ENCODE measurements at regions not wholly inside any gene's neighbourhood (a gene's known extent, or its start where the extent isn't known, plus 50 kb on each side); places are given as distances from the start of the nearest gene placed in this dataset.
A peak's percentile ranks its signal among the peaks of the same experiment; 100 is the strongest.
"Not testable (repeated sequence)": the region's sequence is repeated elsewhere in the genome, so short reads cannot be mapped to it uniquely, and the experiment has no call there.

DNA sequence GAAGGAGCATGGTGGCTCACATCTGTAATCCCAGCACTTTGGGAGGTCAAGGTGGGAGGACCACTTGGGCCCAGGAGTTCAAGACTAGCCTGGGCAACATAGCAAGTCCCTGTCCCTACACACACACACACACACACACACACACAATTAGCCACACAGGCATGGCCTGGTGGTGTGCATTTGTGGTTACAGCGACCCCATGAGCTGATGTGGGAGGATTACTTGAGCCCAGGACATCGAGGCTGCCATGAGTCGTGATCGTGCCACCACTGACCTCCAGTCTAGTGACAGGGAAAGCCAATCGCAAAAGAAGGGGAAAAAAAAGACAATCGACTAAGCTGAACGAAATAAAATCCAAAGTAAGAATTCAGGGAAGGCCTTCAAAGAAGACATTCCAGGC lies 67.9 kb downstream of the TBX3 start:
- no peak for FAIRE-seq
- no peak for DNase-seq (ENCODE audit: low spot score in 2 of 2)

DNA sequence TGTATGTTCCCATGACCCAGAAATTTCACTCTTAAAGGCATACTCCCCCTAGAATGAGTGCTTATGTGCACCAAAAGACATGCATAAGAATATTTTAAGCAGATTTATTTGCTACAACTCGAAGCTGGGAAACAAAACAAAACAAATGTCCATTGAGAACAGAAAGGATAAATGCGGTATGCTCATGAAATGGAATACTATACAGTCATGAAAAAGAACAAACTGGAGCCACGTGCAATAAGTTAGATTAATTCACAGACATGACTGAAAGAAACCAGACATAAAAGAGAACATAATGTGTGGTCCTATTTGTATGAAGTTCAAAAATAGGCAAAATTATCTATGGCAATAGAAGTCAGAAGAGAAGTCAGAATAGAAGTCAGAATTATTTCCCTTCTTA lies 69.9 kb downstream of the TBX3 start:
- FAIRE-seq (no peak), DNase-seq (ENCODE audit: low spot score in 2 of 2) (no peak)

DNA sequence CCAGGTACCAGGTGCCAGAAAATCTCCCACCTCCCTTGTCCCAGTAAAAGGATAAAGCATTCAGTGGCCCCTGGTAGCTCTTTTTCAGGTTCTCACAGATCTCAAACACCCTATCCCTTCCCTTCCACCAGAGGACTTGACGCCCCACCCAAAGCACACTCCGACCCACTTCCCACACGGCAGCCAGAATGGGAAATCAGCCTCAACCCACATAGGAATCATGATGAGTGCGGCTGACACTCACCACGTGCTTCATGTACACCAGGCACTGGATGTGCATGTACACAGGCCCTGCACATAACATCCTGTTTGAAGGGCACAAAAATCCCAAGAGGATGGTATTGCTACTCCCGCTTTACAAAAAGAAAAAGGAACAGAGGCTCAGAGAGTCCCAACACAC lies 71.9 kb downstream of the TBX3 start:
- FAIRE-seq (no peak), DNase-seq (ENCODE audit: low spot score in 2 of 2) (no peak)

DNA sequence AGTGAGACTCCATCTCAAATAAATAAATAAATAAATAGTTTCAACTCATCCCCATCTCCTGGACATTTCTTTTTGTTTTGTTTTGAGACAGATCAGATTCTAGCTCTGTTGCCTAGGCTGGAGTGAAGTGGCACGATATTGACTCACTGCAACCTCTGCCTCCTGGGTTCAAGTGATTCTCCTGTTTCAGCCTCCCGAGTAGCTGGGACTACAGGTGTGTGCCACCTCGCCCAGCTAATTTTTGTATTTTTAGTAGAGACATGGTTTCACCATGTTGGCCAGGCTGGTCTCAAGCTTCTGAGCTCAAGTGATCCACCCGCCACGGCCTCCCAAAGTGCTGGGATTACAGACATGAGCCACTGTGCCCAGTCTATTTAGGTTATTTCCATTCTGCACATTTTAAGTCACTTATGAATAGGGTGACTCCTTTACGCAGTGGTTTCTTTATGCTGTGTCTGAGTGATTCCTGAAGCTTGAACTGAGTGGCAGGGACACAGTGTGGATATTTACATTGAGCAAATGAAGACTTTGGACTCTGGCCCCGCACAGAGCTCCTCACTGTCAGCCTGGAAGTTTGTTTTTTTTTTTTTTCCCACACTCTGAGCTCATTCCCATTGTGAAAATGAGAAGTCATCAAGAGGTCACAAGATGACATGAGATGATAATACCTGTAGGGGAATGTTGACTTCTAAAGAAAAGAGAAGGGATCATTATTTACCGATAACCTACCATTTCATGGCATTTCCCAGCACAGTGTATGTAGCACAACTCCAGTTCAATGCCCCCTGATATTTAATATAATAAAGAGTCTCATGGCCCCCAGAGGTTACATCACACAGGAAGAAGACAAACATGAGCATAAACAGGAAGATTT lies 72.6 kb downstream of the TBX3 start:
- FAIRE-seq, result no peak

DNA sequence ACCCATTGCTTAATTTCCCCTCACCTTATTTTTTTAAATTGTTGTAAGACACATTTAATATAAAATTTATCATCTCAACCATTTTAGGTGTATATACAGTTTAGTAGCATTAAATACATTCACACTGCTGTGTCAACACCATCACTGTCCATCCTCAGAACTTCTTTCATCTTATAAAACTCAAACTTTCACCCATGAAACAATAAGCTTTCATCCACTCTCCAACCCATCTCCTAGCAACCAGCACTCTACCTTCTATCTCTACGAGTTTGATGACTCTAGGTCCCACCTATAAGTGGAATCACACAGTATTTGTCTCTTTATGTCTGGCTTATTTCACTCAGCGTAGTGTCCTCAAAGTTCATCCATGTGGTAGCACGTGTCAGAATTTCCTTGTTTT lies 75.5 kb downstream of the TBX3 start:
- FAIRE-seq, result no peak

More for the DNA sequence above, 72.6 kb downstream of the TBX3 start:
- DNase-seq (ENCODE audit: low spot score in 2 of 2), result no peak

DNA sequence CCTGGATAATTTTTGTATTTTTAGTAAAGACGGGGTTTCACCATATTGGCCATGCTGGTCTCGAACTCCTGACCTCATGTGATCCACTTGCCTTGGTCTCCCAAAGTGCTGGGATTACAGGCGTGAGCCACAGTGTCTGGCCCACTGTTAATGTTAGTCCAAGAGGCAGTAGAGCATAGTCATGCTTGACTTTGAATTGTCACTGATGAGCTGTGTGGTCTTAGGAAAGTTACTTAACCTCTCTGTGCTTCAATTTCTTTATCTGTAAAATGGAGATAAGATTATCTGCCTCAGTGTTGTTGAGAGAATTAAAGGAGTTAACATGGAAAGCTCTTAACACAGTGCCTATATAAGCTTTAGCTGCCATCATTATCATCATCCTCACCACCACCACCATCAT lies 78.1 kb downstream of the TBX3 start:
- no peak for DNase-seq (ENCODE audit: low spot score in 2 of 2)
- no peak for FAIRE-seq

More for the DNA sequence above, 75.5 kb downstream of the TBX3 start:
- no peak for DNase-seq (ENCODE audit: low spot score in 2 of 2)

DNA sequence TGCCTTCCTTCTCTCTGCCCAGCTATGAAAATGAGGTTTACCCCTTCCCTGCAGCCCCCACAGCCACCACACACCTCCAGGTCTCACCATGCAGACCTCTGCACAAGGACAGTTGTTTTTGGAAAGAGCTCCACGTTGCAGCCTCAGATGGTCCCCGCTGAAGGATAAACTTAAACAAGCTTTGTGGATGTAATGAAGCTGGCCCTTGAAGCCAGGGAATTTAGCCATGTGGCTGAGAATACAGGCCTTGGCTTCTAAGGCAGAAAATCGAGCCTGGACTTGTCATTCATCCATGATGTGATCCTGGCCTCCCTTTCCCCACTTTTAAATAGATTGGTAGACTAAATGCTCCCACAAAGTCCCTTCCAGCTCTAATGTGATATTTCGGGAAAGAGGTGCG lies 79.4 kb downstream of the TBX3 start:
- no peak for DNase-seq (ENCODE audit: low spot score in 2 of 2)
- no peak for FAIRE-seq

DNA sequence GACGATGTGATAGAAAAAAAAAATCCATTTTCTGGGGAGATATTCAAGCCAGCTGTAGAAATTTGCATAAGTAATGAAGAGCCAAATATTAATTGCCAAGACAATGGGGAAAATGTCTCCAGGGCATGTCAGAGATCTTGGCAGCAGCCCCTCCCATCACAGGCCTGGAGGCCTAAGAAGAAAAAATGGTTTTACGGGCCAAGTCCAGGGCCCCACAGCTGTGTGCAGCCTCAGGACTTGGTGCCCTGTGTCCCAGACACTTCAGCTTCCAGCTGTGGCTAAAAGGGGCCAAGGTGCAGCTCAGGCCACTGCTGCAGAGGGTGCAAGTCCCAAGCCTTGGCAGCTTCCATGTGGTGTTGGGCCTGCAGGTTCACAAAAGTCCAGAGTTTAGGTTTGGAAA lies 83.4 kb downstream of the TBX3 start:
- not testable (repeated sequence) for FAIRE-seq; DNase-seq (ENCODE audit: low spot score in 2 of 2)

DNA sequence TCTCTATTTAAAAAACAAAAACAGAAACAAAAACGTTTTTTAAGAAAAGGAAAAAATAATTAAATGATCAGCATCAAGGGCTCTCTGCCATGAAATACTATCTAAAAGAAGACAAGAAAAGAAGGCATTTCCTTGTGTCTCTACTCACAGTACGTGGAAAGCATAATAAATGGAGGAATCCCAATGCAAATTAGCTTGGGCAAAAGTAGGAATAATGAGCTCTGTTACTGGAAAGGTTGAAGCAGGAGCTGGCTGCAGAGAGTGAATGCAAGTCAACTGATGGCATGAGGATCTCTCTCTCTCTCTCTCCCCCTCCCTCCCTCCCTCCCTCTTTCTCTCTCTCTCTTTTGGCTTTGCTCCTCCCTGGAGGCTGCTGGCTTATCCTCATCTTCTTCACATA lies 85.9 kb downstream of the TBX3 start:
- FAIRE-seq (no peak), DNase-seq (ENCODE audit: low spot score in 2 of 2) (no peak)

DNA sequence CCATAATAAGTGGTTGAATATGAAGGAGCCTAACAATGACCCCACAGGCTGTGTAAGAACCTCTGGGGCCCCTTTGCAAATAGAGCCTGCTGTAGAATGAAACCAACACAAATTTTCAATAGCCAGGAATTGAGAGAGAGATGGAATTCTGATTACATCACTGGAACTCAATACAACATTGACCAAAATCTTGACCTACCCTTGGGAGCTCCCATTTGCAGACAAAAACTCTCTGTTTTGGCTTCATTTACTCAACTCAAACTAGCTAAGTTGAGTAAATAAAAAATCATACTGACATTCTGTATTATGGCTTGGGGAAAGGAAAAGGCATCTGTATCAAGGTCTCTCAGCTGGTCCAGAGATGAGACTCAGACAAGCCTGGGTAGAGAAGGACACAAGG lies 91.0 kb downstream of the TBX3 start:
- FAIRE-seq, result no peak
- no peak for DNase-seq (ENCODE audit: low spot score in 2 of 2)

DNA sequence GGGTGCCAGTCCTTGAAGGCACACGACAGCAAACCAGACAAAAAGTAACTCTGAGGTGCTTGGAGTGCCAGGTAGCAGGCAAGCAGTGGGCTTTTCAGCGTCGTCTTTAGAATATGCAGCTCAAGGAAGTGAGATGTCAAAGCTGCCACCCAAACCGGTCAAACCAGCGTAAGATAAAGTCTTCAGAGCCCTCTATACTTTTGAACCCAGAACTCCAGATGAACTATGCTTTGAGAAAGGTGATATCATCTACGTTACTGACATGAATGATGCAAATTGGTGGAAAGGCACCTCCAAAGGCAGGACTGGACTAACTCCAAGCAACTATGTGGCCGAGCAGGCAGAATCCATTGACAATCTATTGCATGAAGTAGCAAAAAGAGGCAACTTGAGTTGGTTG lies 95.9 kb downstream of the TBX3 start:
- FAIRE-seq (no peak), DNase-seq (ENCODE audit: low spot score in 2 of 2) (no peak)

DNA sequence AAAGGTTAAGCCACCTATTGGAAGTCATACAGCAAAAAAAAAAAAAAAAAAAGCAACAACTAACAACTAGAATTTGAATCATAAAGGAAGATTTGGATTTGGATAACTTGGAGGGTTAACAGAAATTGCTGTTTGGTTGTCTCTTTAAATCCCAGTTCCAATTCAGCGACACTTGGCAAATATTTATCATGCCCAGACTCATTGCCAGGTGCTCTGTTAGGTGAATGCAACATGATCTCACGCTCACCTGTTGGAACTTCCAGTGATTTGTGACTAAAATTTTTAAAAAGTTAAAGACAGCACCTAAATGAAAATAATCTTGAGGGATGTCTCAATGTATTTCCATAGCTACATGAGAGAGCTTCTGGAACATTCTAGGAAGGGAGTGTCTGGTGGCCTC lies 103.7 kb downstream of the TBX3 start:
- no peak for FAIRE-seq
- no peak for DNase-seq (ENCODE audit: low spot score in 2 of 2)

DNA sequence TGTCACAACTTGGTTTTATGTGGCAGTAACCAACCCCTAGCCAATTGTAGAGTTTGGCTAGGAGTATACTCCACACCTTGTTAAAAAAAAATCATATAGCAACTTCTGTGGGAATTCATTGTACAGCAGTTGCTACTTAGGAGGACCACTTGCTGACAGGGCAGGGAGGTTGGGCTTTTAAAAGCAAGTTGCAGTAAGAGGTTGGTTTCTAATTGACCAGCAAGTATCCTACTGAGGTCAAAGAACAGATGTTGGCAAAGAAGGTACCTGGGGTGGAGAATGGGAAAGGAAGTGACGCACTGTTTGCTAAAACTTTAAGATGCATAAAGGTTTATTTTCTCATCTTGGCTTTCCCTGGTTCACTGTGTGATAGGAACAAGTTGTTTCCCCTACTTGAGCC lies 104.6 kb downstream of the TBX3 start:
- DNase-seq (ENCODE audit: low spot score in 2 of 2) (no peak), FAIRE-seq (no peak)

DNA sequence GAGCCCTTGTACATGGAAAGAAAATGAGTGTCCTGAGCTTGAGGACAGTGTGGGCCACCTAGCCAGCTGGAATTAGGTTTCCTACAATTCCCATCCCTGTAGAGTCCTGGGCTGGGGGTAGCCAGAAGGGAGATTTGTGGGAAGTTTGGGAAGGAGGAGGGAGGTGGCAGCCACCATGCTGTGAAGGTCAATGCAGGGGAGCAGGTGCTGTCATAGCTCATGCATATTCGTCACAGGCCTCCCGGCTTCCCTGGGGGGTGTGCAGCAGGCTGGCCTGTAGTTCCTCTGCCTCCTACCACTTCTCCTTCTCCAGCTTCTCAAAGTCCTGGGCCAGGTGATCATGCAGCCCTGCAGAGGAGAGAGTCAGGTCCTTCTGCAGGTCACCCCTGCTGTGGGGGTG lies 121.3 kb downstream of the TBX3 start:
- no peak for DNase-seq (ENCODE audit: low spot score in 2 of 2)
- no peak for FAIRE-seq

DNA sequence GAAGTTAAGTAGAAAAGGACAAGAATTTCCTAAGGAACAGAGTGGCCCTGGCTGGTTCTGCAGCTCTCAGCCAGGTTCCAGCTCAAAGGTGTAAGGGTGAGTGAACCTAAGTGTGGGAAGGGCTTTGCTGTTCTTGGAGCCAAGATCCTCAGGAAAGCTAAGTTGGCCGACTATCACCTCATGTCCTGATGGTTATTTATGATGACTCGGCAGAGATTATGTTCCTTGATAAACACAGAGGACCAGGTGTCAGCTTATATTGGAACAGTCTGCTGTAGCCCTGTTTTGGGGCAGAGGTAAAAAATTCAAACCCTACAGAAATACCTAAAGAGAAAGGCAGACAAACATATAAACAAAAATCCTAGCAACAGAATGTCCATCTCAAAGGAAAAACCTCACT lies 128.5 kb downstream of the TBX3 start:
- DNase-seq (ENCODE audit: low spot score in 2 of 2), result no peak
- no peak for FAIRE-seq

DNA sequence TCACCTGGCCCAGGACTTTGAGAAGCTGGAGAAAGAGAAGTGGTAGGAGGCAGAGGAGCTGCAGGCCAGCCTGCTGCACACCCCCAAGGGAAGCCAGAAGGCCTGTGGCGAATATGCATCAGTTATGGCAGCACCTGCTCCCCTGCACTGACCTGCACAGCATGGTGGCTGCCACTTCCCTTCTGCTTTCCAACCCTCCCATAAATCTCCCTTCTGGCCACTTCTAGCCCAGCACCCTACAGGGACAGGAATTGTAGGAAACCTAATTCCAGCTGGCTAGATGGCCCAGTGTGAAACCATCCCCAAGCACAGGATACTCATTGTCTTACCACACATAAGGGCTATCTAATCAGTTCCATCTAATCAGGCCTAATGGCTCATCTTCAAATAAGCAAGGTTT lies 136.3 kb downstream of the TBX3 start:
- FAIRE-seq, result no peak
- no peak for DNase-seq (ENCODE audit: low spot score in 2 of 2)

DNA sequence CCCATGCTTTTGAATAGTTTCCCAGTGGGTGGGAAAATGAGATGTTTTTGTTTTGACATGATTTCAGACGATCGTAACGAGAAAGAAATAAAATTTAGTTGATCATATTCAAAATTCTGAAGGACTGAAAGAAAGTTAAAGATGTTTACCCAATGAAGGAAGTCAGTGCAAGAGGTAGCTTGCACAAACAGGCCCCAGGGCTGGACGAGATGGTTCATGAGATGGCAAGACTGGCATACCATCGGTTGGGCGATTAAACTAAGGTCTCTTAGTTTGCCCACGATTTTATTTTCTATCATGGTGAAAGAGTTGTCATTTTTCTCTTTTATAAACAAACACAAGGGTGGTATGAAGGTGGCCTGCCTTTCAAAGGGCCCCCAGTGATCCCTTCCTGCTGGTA lies 124.5 kb upstream of the TBX5 start:
- DNase-seq (ENCODE audit: low spot score in 2 of 2) (no peak), FAIRE-seq (no peak)

DNA sequence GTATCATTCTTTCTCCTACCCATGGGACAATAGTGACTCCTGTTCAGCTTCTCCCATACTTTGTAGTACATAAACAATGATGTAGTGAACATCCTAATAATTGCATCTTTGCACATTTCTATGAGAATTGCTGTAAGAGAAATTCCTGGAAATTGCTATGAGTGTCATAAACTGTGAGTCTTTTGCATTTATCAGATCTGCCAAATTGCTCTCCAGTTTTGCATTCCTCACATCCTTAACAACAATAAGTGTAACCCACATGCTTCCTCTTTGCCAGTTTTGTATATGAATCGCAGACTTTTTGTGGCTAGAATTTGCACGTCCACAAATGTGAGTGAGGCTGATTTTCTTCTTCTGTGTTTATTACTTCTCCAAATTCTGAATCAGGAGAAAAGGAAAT lies 124.0 kb upstream of the TBX5 start:
- FAIRE-seq (no peak), DNase-seq (ENCODE audit: low spot score in 2 of 2) (no peak)

DNA sequence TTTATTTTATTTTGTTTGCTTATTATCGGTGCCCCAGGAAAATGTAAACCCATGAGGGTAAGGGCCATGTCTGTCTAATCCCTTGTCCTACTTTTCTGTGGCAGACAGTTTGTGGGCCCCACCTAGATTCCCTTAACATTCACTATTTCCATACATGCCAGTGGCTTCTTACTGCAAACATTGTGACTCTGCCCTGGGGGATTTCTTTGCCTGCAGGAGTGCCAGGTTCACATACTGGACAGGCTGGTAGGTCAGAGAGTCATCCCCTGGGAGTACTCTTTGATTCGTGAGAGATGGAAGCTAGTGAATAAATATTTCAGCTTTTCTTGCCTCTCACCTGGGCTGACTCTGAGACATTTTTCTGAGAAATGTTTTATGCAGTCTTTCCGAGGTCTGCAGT lies 122.8 kb upstream of the TBX5 start:
- FAIRE-seq (no peak), DNase-seq (ENCODE audit: low spot score in 2 of 2) (no peak)

DNA sequence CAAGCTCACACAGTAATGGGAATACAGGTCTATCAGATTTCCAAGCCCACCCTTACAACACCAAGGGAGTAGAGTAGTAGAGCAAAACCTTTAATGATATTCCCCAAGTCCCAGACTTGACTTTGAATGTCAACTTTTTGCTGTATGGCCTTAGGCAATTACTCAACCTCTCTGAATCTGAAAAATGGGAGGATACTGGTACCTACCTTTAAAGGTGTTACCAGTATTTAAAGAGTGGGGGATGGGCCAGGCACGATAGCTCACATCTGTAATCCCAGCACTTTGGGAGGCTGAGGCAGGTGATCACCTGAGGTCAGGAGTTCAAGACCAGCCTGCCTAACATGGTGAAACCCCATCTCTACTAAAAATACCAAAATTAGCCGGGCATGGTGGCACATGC lies 115.2 kb upstream of the TBX5 start:
- DNase-seq (ENCODE audit: low spot score in 2 of 2); FAIRE-seq: not testable (repeated sequence)

DNA sequence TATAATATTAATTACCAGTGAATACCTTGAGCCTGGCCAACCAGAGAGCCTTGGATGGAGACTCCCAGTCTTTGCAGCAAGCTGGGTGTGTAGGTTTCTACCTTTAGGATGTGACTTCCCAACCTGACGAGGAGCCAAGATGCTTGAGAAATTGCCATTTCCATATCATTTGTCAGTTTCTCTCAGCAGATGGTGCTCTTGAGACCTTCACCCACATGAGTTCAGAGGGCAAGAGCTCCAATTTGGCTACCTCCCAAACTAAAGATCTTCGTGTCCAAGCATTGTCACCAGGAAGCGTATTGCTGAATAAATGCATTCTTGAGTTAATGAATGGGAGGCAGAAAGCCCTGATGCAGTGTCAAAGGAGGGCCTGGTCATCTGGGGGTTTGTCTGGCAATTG lies 106.4 kb upstream of the TBX5 start:
- no peak for DNase-seq (ENCODE audit: low spot score in 2 of 2)
- no peak for FAIRE-seq

DNA sequence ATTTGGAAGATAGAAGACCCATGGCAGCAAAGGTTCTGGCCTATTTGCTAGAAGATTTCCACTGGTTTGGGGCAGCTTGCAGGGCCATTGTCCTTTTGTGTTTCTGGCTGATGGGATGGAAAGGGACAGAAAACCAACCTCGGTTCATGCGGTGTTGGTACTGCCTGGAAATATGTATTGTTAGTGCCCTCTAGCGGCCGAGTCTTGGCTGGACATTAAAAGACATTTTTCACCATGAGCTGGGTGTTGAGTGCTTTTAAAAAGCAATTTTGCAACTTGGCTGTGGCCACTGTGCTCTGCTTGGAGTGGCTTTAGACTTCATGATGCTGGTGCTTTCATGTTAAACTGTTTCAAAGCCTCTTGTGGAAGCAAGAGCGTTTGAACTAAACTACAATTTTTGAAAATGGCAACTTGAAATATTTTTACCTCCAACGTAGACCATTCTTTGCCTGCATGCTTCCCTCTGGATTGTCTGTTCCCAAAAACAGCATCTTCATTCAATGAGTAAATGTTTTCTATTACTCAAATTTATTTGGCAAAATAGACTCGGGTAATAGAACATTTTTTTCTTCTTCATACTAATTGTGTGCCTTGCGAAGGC lies 102.7 kb upstream of the TBX5 start:
- peak; percentile 45 to 60 for DNase-seq (ENCODE audit: low spot score in 2 of 2)
- no peak for FAIRE-seq

All from frontal cortex (tissue), 3 donors.